WTC11 (cell line): ENCODE measurements at regions not wholly inside any gene's neighbourhood (a gene's known extent, or its start where the extent isn't known, plus 50 kb on each side); places are given as distances from the start of the nearest gene placed in this dataset.

ENCODE experiments used
- ATAC-seq: fragments of 200-7000 bp; cut with Tn5 transposase; 2 replicates; pipeline ENCODE4 v1.10.0; 2021; ENCODE audit warnings: mild to moderate bottlenecking, moderate library complexity
- CTCF ChIA-PET: fragments of 300-600 bp; sonication (Branson Sonifier 250); formaldehyde crosslinking; loops from one replicate; lab custom pipeline; 2021; ENCODE audit warnings: antibody characterized with exemption; lab: Charles Lee
- POLR2A ChIA-PET: fragments of 350-600 bp; sonication (Branson Sonifier 250); formaldehyde crosslinking; loops from one replicate; lab custom pipeline; 2021; ENCODE audit warnings: antibody characterized with exemption; lab: Charles Lee
- DNase-seq: peaks from one replicate; pipeline ENCODE4 v3.0.0; 2021; ENCODE audit warnings: low spot score
- H3K27ac Mint-ChIP-seq: 2 replicates; pipeline ENCODE4 v1.8.0; 2021; ENCODE audit warnings: mixed read lengths
- H3K27me3 Mint-ChIP-seq: 2 replicates; pipeline ENCODE4 v1.8.0; 2021; ENCODE audit warnings: low read depth, mild to moderate bottlenecking, moderate library complexity, mixed read lengths
- H3K36me3 Mint-ChIP-seq: 2 replicates; pipeline ENCODE4 v1.8.0; 2021; ENCODE audit warnings: mixed read lengths
- H3K4me1 Mint-ChIP-seq: 2 replicates; pipeline ENCODE4 v1.8.0; 2022; ENCODE audit warnings: mixed read lengths
- H3K4me3 Mint-ChIP-seq: 2 replicates; pipeline ENCODE4 v1.8.0; 2021; ENCODE audit warnings: mild to moderate bottlenecking, moderate library complexity, mixed read lengths
- H3K9me3 Mint-ChIP-seq: 2 replicates; pipeline ENCODE4 v1.8.0; 2021; ENCODE audit warnings: mixed read lengths
- ARID4B ChIP-seq: sonication (generic); formaldehyde crosslinking; IDR thresholded peaks from 2 replicates; pipeline ENCODE4 v1.8.0; 2023; ENCODE audit warnings: missing genetic modification reagents, mild to moderate bottlenecking, borderline replicate concordance
- ATF3 ChIP-seq: sonication (generic); formaldehyde crosslinking; conservative IDR thresholded peaks from 2 replicates; pipeline ENCODE4 v1.8.1; 2022; ENCODE audit warnings: mild to moderate bottlenecking, missing genetic modification reagents
- ATF6 ChIP-seq: sonication (generic); formaldehyde crosslinking; IDR thresholded peaks from 2 replicates; pipeline ENCODE4 v1.8.1; 2023; ENCODE audit warnings: mild to moderate bottlenecking, missing genetic modification reagents
- ETV6 ChIP-seq: sonication (generic); formaldehyde crosslinking; IDR thresholded peaks from 2 replicates; pipeline ENCODE4 v1.8.1; 2022; ENCODE audit warnings: mild to moderate bottlenecking, missing genetic modification reagents
- FOXP1 ChIP-seq: sonication (generic); formaldehyde crosslinking; IDR thresholded peaks from 2 replicates; pipeline ENCODE4 v1.8.0; 2022; ENCODE audit warnings: missing genetic modification reagents, mild to moderate bottlenecking, moderate library complexity, borderline replicate concordance
- GABPB1 ChIP-seq: sonication (generic); formaldehyde crosslinking; IDR thresholded peaks from 2 replicates; pipeline ENCODE4 v1.8.1; 2023; ENCODE audit warnings: mild to moderate bottlenecking, missing genetic modification reagents
- JUN ChIP-seq: sonication (generic); formaldehyde crosslinking; IDR thresholded peaks from 2 replicates; pipeline ENCODE4 v1.8.0; 2023; ENCODE audit warnings: mild to moderate bottlenecking, missing genetic modification reagents
- KAT7 ChIP-seq: sonication (generic); formaldehyde crosslinking; IDR thresholded peaks from 2 replicates; pipeline ENCODE4 v1.8.1; 2023; ENCODE audit warnings: missing genetic modification reagents, mild to moderate bottlenecking, borderline replicate concordance
- NR1H2 ChIP-seq: sonication (generic); formaldehyde crosslinking; IDR thresholded peaks from 2 replicates; pipeline ENCODE4 v1.9.0; 2021; ENCODE audit warnings: mild to moderate bottlenecking, moderate library complexity, missing genetic modification reagents
- OVOL2 ChIP-seq: fragments of 250-450 bp; sonication (Bioruptor Pico); IDR thresholded peaks from 2 replicates; pipeline ENCODE4 v1.9.0; 2021; ENCODE audit warnings: mild to moderate bottlenecking, borderline replicate concordance
- TEAD1 ChIP-seq: sonication (generic); formaldehyde crosslinking; IDR thresholded peaks from 2 replicates; pipeline ENCODE4 v1.8.0; 2022; ENCODE audit warnings: mild to moderate bottlenecking, missing genetic modification reagents
- ZNF396 ChIP-seq: fragments of 250-450 bp; sonication (Bioruptor Pico); IDR thresholded peaks from 2 replicates; pipeline ENCODE4 v1.8.0; 2021; ENCODE audit warnings: mild to moderate bottlenecking, moderate library complexity, borderline replicate concordance
- ZNF532 ChIP-seq: fragments of 250-450 bp; sonication (Bioruptor Pico); IDR thresholded peaks from 2 replicates; pipeline ENCODE4 v1.9.0; 2021; ENCODE audit warnings: mild to moderate bottlenecking, borderline replicate concordance
- TF ChIP-seq, protein P1 (sequence below): sonication (generic); formaldehyde crosslinking; IDR thresholded peaks from 2 replicates; pipeline ENCODE4 v1.8.0; 2022; ENCODE audit warnings: mild to moderate bottlenecking, missing genetic modification reagents

- TF ChIP-seq ZNF532 (CRISPR knock-in tag) (no peak), ETV6 (CRISPR knock-in tag) (no peak)
These were observed 53.3 kb upstream of the SMLR1 start (continued) for GRCh38 chr6:130773860-130774259.

DNA sequence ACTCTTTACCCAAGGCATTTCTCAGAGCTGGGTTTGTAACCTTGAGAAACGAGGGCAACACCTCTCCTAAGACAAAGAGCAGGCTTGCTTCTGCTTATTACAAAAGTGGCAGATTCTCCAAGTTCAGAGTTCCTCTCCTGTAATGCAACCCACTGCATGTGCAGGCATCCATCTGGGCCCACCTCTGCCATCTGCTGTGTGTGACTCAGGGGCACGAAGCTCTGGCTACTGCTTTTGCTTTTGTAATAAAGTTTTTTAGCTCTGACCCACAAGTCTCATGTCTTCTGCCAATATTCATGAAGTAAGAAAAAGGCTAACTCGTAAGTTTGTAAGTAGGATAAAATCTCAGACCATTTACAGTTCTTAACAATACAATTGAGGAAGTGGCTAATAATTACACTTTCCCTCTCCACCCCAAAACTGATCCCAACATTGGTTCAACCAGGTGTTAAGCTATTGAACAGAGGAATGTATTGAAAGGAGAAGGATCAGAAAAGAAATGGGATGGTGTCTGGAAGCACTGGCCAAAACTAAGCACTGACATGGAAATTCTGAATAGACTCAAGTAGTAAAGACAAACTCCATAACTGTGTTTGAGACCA, 51.7 kb upstream of the SMLR1 start:
- TF ChIP-seq TEAD1 (CRISPR knock-in tag) (no peak), JUN (CRISPR knock-in tag) (no peak), OVOL2 (no peak), ARID4B (no peak), NR1H2 (CRISPR knock-in tag) (no peak), ZNF396 (CRISPR knock-in tag) (no peak), KAT7 (CRISPR knock-in tag) (no peak)
- DNase-seq (no peak), ATAC-seq (no peak)
- H3K27me3 Mint-ChIP-seq: no peaks in the 10 kb centered on the region
- H3K4me1 Mint-ChIP-seq: no peaks in the 10 kb centered on the region
- no peaks in the 10 kb centered on the region for H3K9me3 Mint-ChIP-seq
- H3K27ac Mint-ChIP-seq: no peak overlapping the region
- ChIA-PET CTCF (no interaction called here), POLR2A (no interaction called here)
- no peaks in the 10 kb centered on the region for H3K36me3 Mint-ChIP-seq
- H3K4me3 Mint-ChIP-seq: no peak overlapping the region

- Mint-ChIP-seq H3K27me3 (no peaks in the 10 kb centered on the region), H3K27ac (no peak overlapping the region), H3K4me3 (no peak overlapping the region), H3K9me3 (no peaks in the 10 kb centered on the region), H3K36me3 (no peaks in the 10 kb centered on the region), H3K4me1 (no peaks in the 10 kb centered on the region)
- ChIA-PET CTCF (no interaction called here), POLR2A (no interaction called here)
- no peak for ATAC-seq
- no peak for DNase-seq
- TF ChIP-seq, protein P1, sequence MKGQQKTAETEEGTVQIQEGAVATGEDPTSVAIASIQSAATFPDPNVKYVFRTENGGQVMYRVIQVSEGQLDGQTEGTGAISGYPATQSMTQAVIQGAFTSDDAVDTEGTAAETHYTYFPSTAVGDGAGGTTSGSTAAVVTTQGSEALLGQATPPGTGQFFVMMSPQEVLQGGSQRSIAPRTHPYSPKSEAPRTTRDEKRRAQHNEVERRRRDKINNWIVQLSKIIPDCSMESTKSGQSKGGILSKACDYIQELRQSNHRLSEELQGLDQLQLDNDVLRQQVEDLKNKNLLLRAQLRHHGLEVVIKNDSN (CRISPR knock-in tag): no peak
- TF ChIP-seq KAT7 (CRISPR knock-in tag): no peak
- TF ChIP-seq ARID4B: no peak
- TF ChIP-seq ATF6 (CRISPR knock-in tag): no peak
- no peak for TF ChIP-seq ATF3 (CRISPR knock-in tag)
- no peak for TF ChIP-seq FOXP1 (CRISPR knock-in tag)
- TF ChIP-seq GABPB1 (CRISPR knock-in tag): no peak
These were observed 50.8 kb upstream of the SMLR1 start for GRCh38 chr6:130776287-130776925.
